ENCODE measurements at regions not wholly inside any gene's neighbourhood (a gene's known extent, or its start where the extent isn't known, plus 50 kb on each side); places are given as distances from the start of the nearest gene placed in this dataset.

GRCh38 chr2:153098073-153098472 is 379.7 kb downstream of the ARL6IP6 start:
- DNase-seq (no peak), ATAC-seq (ENCODE audit: low FRiP score in 2 of 2) (no peak)

DNA sequence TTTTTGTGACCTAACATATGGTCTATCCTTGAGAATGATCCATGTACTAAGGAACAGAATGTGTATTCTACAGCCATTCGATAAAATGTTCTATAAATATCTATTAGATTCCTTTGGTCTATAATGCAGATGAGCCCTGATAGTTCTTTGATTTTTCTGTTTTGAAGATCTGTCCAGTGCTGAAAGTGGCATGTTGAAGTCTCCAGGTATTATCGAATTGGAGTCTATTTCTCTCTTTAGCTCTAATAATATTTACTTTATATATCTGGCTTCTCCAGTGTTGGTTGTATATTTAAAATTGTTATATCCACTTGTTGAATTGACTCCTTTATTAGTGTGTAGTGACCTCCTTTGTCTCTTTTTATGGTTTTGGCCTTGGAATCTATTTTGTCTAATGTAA is 377.9 kb downstream of the ARL6IP6 start:
- Histone ChIP-seq H3K27ac (no peak overlapping the region), H3K4me3 (no peak overlapping the region), H3K36me3 (no peaks in the 10 kb centered on the region), H3K27me3 (no peaks in the 10 kb centered on the region), H3K4me1 (no peaks in the 10 kb centered on the region), H3K9me3 (no peaks in the 10 kb centered on the region)
- TF ChIP-seq, protein P1, sequence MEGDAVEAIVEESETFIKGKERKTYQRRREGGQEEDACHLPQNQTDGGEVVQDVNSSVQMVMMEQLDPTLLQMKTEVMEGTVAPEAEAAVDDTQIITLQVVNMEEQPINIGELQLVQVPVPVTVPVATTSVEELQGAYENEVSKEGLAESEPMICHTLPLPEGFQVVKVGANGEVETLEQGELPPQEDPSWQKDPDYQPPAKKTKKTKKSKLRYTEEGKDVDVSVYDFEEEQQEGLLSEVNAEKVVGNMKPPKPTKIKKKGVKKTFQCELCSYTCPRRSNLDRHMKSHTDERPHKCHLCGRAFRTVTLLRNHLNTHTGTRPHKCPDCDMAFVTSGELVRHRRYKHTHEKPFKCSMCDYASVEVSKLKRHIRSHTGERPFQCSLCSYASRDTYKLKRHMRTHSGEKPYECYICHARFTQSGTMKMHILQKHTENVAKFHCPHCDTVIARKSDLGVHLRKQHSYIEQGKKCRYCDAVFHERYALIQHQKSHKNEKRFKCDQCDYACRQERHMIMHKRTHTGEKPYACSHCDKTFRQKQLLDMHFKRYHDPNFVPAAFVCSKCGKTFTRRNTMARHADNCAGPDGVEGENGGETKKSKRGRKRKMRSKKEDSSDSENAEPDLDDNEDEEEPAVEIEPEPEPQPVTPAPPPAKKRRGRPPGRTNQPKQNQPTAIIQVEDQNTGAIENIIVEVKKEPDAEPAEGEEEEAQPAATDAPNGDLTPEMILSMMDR (IDR thresholded peaks at IDR 0.05), result no peak
- TF ChIP-seq POLR2A (IDR thresholded peaks at IDR 0.05) (no peak), EP300 (IDR thresholded peaks at IDR 0.05) (no peak)
- DNase-seq (no peak), ATAC-seq (ENCODE audit: low FRiP score in 2 of 2) (no peak)
- 84% methylated on average over 2 of the region's 2 CpGs for WGBS, 2 donors

More at GRCh38 chr2:153098073-153098472, 379.7 kb downstream of the ARL6IP6 start:
- H3K4me1 ChIP-seq, result no peaks in the 10 kb centered on the region
- H3K27ac ChIP-seq, result no peak overlapping the region
- H3K4me3 ChIP-seq, result no peak overlapping the region
- no peaks in the 10 kb centered on the region for H3K27me3 ChIP-seq
- no peaks in the 10 kb centered on the region for H3K36me3 ChIP-seq
- TF ChIP-seq POLR2A (IDR thresholded peaks at IDR 0.05) (no peak), POLR2AphosphoS5 (IDR thresholded peaks at IDR 0.05) (no peak)
- TF ChIP-seq, protein P1 (IDR thresholded peaks at IDR 0.05), result no peak
- H3K9me3 ChIP-seq, result no peaks in the 10 kb centered on the region

DNA sequence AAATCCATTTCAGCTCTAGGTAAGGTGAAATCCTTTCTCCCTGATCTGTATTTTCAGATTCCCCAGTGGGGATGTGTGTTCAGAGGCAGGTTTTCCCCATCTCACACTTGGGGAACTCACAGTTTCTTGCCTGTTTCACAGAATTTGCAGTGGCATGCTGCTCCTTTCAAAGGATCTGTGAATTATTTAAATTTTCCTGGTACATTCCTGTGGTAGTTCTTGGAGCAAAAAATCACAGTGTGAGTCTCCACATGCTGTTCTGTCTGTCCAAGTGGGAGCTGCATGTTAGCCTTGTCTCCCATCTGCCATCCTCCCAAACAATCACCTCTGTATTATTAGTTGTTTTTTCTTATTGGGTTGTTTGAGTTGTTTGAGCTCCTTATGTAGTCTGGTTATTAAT is 372.9 kb downstream of the ARL6IP6 start:
- Histone ChIP-seq H3K27ac (no peak overlapping the region), H3K9me3 (no peaks in the 10 kb centered on the region), H3K27me3 (no peaks in the 10 kb centered on the region), H3K4me3 (no peak overlapping the region), H3K4me1 (no peaks in the 10 kb centered on the region), H3K36me3 (no peaks in the 10 kb centered on the region)
- TF ChIP-seq POLR2AphosphoS5 (IDR thresholded peaks at IDR 0.05) (no peak), POLR2A (IDR thresholded peaks at IDR 0.05) (no peak), EP300 (IDR thresholded peaks at IDR 0.05) (no peak)
- TF ChIP-seq, protein P1 (IDR thresholded peaks at IDR 0.05), result no peak
- no peak for DNase-seq
- ATAC-seq (ENCODE audit: low FRiP score in 2 of 2), result no peak

- H3K9me3 ChIP-seq, result no peaks in the 10 kb centered on the region
- no peak for TF ChIP-seq POLR2AphosphoS5 (IDR thresholded peaks at IDR 0.05)
- TF ChIP-seq POLR2A (IDR thresholded peaks at IDR 0.05), result no peak
- no peaks in the 10 kb centered on the region for H3K4me1 ChIP-seq
- no peak for ATAC-seq (ENCODE audit: low FRiP score in 2 of 2)
- H3K4me3 ChIP-seq, result no peak overlapping the region
- WGBS, 2 donors, result 44 to 88% methylated on average over 1 of the region's 1 CpG
- no peaks in the 10 kb centered on the region for H3K27me3 ChIP-seq
- H3K36me3 ChIP-seq, result no peaks in the 10 kb centered on the region
- DNase-seq, result no peak
- H3K27ac ChIP-seq, result no peak overlapping the region
Observed at GRCh38 chr2:153079315-153079714, 360.9 kb downstream of the ARL6IP6 start.

- 40 to 43% methylated on average over 2 of the region's 2 CpGs for WGBS, 2 donors
- Histone ChIP-seq H3K27ac (no peak overlapping the region), H3K4me1 (no peaks in the 10 kb centered on the region), H3K27me3 (no peaks in the 10 kb centered on the region), H3K4me3 (no peak overlapping the region), H3K36me3 (no peaks in the 10 kb centered on the region), H3K9me3 (no peaks in the 10 kb centered on the region)
- ATAC-seq (ENCODE audit: low FRiP score in 2 of 2) (no peak), DNase-seq (no peak)
- TF ChIP-seq POLR2AphosphoS5 (IDR thresholded peaks at IDR 0.05) (no peak), EP300 (IDR thresholded peaks at IDR 0.05) (no peak), POLR2A (IDR thresholded peaks at IDR 0.05) (no peak)
- TF ChIP-seq, protein P1 (IDR thresholded peaks at IDR 0.05), result no peak
Observed at GRCh38 chr2:153077311-153077710, 358.9 kb downstream of the ARL6IP6 start.
